ENCODE measurements at regions not wholly inside any gene's neighbourhood (a gene's known extent, or its start where the extent isn't known, plus 50 kb on each side); places are given as distances from the start of the nearest gene placed in this dataset.

GRCh38 chr5:89351975-89352374 is 469.0 kb upstream of the MEF2C start:
- TF ChIP-seq, protein P1, sequence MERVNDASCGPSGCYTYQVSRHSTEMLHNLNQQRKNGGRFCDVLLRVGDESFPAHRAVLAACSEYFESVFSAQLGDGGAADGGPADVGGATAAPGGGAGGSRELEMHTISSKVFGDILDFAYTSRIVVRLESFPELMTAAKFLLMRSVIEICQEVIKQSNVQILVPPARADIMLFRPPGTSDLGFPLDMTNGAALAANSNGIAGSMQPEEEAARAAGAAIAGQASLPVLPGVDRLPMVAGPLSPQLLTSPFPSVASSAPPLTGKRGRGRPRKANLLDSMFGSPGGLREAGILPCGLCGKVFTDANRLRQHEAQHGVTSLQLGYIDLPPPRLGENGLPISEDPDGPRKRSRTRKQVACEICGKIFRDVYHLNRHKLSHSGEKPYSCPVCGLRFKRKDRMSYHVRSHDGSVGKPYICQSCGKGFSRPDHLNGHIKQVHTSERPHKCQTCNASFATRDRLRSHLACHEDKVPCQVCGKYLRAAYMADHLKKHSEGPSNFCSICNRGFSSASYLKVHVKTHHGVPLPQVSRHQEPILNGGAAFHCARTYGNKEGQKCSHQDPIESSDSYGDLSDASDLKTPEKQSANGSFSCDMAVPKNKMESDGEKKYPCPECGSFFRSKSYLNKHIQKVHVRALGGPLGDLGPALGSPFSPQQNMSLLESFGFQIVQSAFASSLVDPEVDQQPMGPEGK (CRISPR knock-in tag; IDR thresholded peaks at IDR 0.05; ENCODE audit: borderline replicate concordance) = no peak
- TF ChIP-seq ZFP30 (CRISPR knock-in tag; IDR thresholded peaks at IDR 0.05) = no peak
- no peak for TF ChIP-seq BACH2 (CRISPR knock-in tag; IDR thresholded peaks at IDR 0.05; ENCODE audit: borderline replicate concordance)
- TF ChIP-seq, protein P2, sequence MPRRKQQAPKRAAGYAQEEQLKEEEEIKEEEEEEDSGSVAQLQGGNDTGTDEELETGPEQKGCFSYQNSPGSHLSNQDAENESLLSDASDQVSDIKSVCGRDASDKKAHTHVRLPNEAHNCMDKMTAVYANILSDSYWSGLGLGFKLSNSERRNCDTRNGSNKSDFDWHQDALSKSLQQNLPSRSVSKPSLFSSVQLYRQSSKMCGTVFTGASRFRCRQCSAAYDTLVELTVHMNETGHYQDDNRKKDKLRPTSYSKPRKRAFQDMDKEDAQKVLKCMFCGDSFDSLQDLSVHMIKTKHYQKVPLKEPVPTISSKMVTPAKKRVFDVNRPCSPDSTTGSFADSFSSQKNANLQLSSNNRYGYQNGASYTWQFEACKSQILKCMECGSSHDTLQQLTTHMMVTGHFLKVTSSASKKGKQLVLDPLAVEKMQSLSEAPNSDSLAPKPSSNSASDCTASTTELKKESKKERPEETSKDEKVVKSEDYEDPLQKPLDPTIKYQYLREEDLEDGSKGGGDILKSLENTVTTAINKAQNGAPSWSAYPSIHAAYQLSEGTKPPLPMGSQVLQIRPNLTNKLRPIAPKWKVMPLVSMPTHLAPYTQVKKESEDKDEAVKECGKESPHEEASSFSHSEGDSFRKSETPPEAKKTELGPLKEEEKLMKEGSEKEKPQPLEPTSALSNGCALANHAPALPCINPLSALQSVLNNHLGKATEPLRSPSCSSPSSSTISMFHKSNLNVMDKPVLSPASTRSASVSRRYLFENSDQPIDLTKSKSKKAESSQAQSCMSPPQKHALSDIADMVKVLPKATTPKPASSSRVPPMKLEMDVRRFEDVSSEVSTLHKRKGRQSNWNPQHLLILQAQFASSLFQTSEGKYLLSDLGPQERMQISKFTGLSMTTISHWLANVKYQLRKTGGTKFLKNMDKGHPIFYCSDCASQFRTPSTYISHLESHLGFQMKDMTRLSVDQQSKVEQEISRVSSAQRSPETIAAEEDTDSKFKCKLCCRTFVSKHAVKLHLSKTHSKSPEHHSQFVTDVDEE (CRISPR knock-in tag; IDR thresholded peaks at IDR 0.05) = no peak
